Mucosa of stomach (tissue), 1 donor: ENCODE measurements at regions not wholly inside any gene's neighbourhood (a gene's known extent, or its start where the extent isn't known, plus 50 kb on each side); places are given as distances from the start of the nearest gene placed in this dataset.

Experiments used
- H3K27me3 ChIP-seq: one replicate; pipeline ENCODE4 v1.7.0; 2013; ENCODE audit warnings: mild to moderate bottlenecking, low read length; ENCODE audit not compliant: control insufficient read depth, insufficient read depth
- H3K36me3 ChIP-seq: one replicate; pipeline ENCODE4 v1.7.0; 2013; ENCODE audit warnings: low read length; ENCODE audit not compliant: control insufficient read depth, insufficient read depth
- H3K4me1 ChIP-seq: one replicate; pipeline ENCODE4 v1.7.0; 2013; ENCODE audit warnings: mild to moderate bottlenecking, low read length; ENCODE audit not compliant: control insufficient read depth, insufficient read depth
- H3K4me3 ChIP-seq: one replicate; pipeline ENCODE4 v1.7.0; 2013; ENCODE audit warnings: low read length
- H3K9ac ChIP-seq: one replicate; pipeline ENCODE4 v1.7.0; 2013; ENCODE audit warnings: mild to moderate bottlenecking, low read length, moderate library complexity
- H3K9me3 ChIP-seq: one replicate; pipeline ENCODE4 v1.7.0; 2013; ENCODE audit warnings: mild to moderate bottlenecking, low read length, moderate library complexity; ENCODE audit not compliant: control insufficient read depth
- donor health status: Pancreatic carcinoma.

DNA sequence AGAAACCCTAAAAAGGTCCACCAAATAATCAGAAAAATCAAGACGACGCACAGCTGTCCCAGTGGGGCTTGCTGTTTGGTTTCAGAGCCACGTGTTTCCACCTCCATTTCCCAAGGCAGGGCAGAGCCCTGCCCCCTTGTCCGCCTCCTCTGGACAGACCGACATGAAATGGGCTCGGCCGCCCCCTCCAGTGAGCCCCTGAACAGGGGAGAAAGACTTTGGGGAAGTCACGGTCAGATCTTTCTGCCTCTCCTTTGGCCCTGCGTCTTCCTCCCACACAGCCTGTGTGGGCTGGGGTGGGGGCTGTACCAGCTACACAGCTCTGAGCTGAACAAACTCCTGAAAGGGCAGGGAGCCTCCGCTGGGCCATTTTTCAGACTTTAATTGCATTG lies 230.7 kb downstream of the ENGASE start:
- Histone ChIP-seq H3K27me3 (peaks cover 19% of the 10 kb centered on the region), H3K9me3 (no peaks in the 10 kb centered on the region), H3K4me1 (no peaks in the 10 kb centered on the region), H3K36me3 (no peaks in the 10 kb centered on the region), H3K9ac (no peak overlapping the region), H3K4me3 (no peak overlapping the region)

- no peaks in the 10 kb centered on the region for H3K36me3 ChIP-seq
- H3K9ac ChIP-seq, result no peak overlapping the region
- no peaks in the 10 kb centered on the region for H3K9me3 ChIP-seq
- no peak overlapping the region for H3K4me3 ChIP-seq
- no peaks in the 10 kb centered on the region for H3K4me1 ChIP-seq
- H3K27me3 ChIP-seq, result peaks cover 19% of the 10 kb centered on the region
These were observed 230.3 kb downstream of the ENGASE start for GRCh38 chr17:79304884-79305283.

GRCh38 chr17:79303641-79304205 lies 229.1 kb downstream of the ENGASE start:
- H3K36me3 ChIP-seq, result no peaks in the 10 kb centered on the region
- no peaks in the 10 kb centered on the region for H3K4me1 ChIP-seq
- peaks cover 19% of the 10 kb centered on the region for H3K27me3 ChIP-seq
- H3K9ac ChIP-seq, result no peak overlapping the region
- H3K9me3 ChIP-seq, result no peaks in the 10 kb centered on the region
- no peak overlapping the region for H3K4me3 ChIP-seq

DNA sequence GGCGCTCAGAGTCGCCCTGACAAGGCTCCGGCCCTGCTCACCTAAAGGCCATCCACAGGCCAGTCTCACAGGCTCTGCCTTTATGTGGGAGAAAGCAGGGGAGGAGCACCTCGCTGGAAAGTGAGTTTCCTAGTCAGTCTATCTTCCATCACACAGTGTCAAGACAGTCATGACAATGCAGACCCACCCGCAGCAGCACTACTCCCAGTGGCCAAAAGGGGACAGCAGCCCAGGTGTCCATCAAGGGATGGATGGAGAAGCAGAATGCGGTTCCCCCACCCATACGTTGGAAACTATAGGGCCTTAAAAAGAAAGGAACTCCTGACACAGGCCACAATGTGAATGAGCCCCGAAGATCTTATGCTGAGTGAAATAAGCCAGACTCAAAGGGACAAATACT lies 226.8 kb downstream of the ENGASE start:
- peaks cover 25% of the 10 kb centered on the region for H3K27me3 ChIP-seq

DNA sequence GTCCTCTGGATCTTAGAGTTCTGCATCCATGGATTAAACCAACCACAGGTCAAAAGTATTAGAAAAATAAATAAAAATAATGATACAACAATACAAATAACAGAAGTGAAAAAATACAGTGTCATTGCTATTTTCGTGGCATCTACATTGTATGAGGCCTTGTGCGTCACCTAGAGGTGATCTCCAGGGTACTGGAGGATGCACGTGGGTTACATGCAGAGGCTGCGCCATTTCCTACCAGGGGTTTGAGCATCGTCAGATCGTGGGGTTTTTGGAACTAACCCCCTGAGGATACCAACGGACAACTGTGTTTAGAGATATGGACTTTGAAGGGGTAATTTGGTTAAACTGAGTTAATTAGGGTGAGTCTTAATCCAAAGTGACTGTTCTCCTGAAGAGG lies 224.7 kb downstream of the ENGASE start:
- Histone ChIP-seq H3K9ac (no peak overlapping the region), H3K4me1 (no peaks in the 10 kb centered on the region), H3K36me3 (no peaks in the 10 kb centered on the region), H3K4me3 (no peak overlapping the region), H3K27me3 (peaks cover 12% of the 10 kb centered on the region), H3K9me3 (no peaks in the 10 kb centered on the region)

More for the DNA sequence above, 226.8 kb downstream of the ENGASE start:
- Histone ChIP-seq H3K9me3 (no peaks in the 10 kb centered on the region), H3K36me3 (no peaks in the 10 kb centered on the region), H3K4me1 (no peaks in the 10 kb centered on the region), H3K9ac (no peak overlapping the region), H3K4me3 (no peak overlapping the region)

GRCh38 chr17:79298799-79299198 lies 224.2 kb downstream of the ENGASE start:
- H3K27me3 ChIP-seq, result peaks cover 12% of the 10 kb centered on the region
- H3K9me3 ChIP-seq, result no peaks in the 10 kb centered on the region
- no peak overlapping the region for H3K9ac ChIP-seq
- no peak overlapping the region for H3K4me3 ChIP-seq
- H3K36me3 ChIP-seq, result no peaks in the 10 kb centered on the region
- no peaks in the 10 kb centered on the region for H3K4me1 ChIP-seq

GRCh38 chr17:79296243-79296642 lies 221.6 kb downstream of the ENGASE start:
- H3K27me3 ChIP-seq, result peaks cover 12% of the 10 kb centered on the region
- no peaks in the 10 kb centered on the region for H3K36me3 ChIP-seq
- no peaks in the 10 kb centered on the region for H3K4me1 ChIP-seq
- H3K4me3 ChIP-seq, result no peak overlapping the region
- H3K9ac ChIP-seq, result no peak overlapping the region
- H3K9me3 ChIP-seq, result no peaks in the 10 kb centered on the region

GRCh38 chr17:79295307-79295706 lies 220.7 kb downstream of the ENGASE start:
- Histone ChIP-seq H3K27me3 (peaks cover 12% of the 10 kb centered on the region), H3K4me1 (no peaks in the 10 kb centered on the region), H3K4me3 (no peak overlapping the region), H3K9me3 (no peaks in the 10 kb centered on the region), H3K9ac (no peak overlapping the region), H3K36me3 (no peaks in the 10 kb centered on the region)

DNA sequence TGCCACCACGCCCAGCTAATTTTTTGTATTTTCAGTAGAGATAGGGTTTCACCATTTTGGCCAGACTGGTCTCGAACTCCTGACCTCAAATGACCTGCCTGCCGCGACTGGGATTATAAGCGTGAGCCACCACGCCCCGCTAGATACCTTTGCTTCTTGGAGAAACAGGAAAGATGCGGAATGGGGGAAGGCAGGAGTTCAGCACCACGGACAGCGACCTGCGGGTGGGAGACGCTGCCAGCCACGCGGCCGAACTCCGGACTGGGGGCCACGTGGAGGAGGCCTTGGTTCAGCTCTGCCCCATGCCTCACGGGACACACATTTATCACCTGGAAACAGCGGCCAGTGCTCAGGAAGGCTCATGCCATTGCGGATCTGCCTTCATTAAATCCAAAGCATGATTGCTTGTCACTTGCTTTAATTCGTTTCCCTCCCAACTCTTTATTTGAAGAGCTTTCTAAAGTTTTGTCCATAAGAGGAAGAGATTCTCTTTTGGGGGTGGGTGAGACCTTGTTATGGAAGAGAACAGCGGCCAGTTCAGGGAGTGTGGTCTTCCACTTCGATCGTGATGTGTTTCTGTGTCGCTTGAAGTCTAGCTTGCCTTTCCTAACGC lies 219.9 kb downstream of the ENGASE start:
- H3K4me1 ChIP-seq, result no peaks in the 10 kb centered on the region

GRCh38 chr17:79292501-79292900 lies 217.9 kb downstream of the ENGASE start:
- Histone ChIP-seq H3K4me1 (no peaks in the 10 kb centered on the region), H3K9me3 (no peaks in the 10 kb centered on the region), H3K4me3 (no peak overlapping the region), H3K27me3 (peaks cover 10% of the 10 kb centered on the region), H3K9ac (no peak overlapping the region), H3K36me3 (no peaks in the 10 kb centered on the region)

More for the DNA sequence above, 219.9 kb downstream of the ENGASE start:
- no peaks in the 10 kb centered on the region for H3K9me3 ChIP-seq
- no peak overlapping the region for H3K9ac ChIP-seq
- no peak overlapping the region for H3K4me3 ChIP-seq
- H3K27me3 ChIP-seq, result peaks cover 17% of the 10 kb centered on the region
- H3K36me3 ChIP-seq, result no peaks in the 10 kb centered on the region

- Histone ChIP-seq H3K27me3 (peaks cover 5% of the 10 kb centered on the region), H3K4me1 (no peaks in the 10 kb centered on the region), H3K4me3 (no peak overlapping the region), H3K9ac (no peak overlapping the region), H3K9me3 (no peaks in the 10 kb centered on the region), H3K36me3 (no peaks in the 10 kb centered on the region)
These were observed 216.8 kb downstream of the ENGASE start for GRCh38 chr17:79291391-79291790.

DNA sequence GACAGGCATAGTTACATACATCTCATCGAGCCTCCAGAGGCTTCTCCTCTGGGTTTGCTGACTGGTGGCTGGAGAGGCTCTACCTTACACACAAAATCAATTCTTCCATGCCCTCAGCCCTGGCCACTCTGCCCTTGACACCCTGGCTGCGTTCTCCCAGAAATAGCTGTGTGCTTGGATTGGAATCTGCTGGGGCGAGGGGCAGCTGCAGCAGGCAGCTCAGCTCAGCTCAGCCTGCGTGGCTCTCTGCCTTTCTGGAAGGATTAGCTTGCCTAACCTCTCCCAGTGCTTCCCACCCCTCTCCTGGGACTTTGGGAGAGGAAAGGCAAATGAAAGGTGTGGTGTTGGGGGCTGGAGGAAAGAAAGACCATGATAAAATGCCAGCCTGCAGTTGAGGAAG lies 216.1 kb downstream of the ENGASE start:
- no peak overlapping the region for H3K4me3 ChIP-seq
- H3K36me3 ChIP-seq, result no peaks in the 10 kb centered on the region
- H3K9me3 ChIP-seq, result no peaks in the 10 kb centered on the region
- H3K9ac ChIP-seq, result no peak overlapping the region
- H3K27me3 ChIP-seq, result peaks cover 5% of the 10 kb centered on the region
- H3K4me1 ChIP-seq, result no peaks in the 10 kb centered on the region

- H3K27me3 ChIP-seq, result peaks cover 5% of the 10 kb centered on the region
- H3K9me3 ChIP-seq, result no peaks in the 10 kb centered on the region
- H3K9ac ChIP-seq, result no peak overlapping the region
- H3K4me3 ChIP-seq, result no peak overlapping the region
- H3K36me3 ChIP-seq, result no peaks in the 10 kb centered on the region
- no peaks in the 10 kb centered on the region for H3K4me1 ChIP-seq
These were observed 214.3 kb downstream of the ENGASE start for GRCh38 chr17:79288950-79289349.
